ENCODE measurements at regions not wholly inside any gene's neighbourhood (a gene's known extent, or its start where the extent isn't known, plus 50 kb on each side); places are given as distances from the start of the nearest gene placed in this dataset.

DNA sequence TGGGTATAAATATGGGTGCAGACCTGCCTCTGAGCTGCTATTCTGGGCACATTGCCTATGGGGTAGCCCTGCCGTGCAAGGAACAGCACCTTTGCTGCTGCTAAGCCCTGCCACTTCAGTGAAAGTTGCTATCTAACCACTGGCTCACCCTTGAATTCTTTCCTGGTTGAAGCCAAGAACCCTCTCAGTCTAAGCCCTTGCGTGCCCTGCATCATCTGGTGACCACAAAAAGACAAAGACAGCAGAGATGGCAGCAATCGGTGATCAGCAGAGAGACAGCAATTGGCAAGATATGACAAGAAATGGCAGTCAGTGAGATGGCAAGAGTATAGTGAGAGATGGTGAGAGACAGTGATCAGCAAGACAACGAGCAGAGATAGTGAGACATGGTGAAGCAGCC lies 418.3 kb downstream of the MATN1 start:
- TF ChIP-seq, protein P1, sequence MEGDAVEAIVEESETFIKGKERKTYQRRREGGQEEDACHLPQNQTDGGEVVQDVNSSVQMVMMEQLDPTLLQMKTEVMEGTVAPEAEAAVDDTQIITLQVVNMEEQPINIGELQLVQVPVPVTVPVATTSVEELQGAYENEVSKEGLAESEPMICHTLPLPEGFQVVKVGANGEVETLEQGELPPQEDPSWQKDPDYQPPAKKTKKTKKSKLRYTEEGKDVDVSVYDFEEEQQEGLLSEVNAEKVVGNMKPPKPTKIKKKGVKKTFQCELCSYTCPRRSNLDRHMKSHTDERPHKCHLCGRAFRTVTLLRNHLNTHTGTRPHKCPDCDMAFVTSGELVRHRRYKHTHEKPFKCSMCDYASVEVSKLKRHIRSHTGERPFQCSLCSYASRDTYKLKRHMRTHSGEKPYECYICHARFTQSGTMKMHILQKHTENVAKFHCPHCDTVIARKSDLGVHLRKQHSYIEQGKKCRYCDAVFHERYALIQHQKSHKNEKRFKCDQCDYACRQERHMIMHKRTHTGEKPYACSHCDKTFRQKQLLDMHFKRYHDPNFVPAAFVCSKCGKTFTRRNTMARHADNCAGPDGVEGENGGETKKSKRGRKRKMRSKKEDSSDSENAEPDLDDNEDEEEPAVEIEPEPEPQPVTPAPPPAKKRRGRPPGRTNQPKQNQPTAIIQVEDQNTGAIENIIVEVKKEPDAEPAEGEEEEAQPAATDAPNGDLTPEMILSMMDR (IDR thresholded peaks at IDR 0.05): no peak
- no peak for TF ChIP-seq POLR2A (IDR thresholded peaks at IDR 0.05)
- no peak for TF ChIP-seq EP300 (IDR thresholded peaks at IDR 0.05)
- Histone ChIP-seq H3K36me3 (no peaks in the 10 kb centered on the region), H3K4me3 (no peak overlapping the region), H3K27me3 (no peaks in the 10 kb centered on the region), H3K27ac (no peak overlapping the region), H3K4me1 (no peaks in the 10 kb centered on the region), H3K9me3 (no peaks in the 10 kb centered on the region)
- 63 to 83% methylated on average over 4 of the region's 4 CpGs for WGBS, 2 donors
- no peak for DNase-seq (ENCODE audit: low spot score in 2 of 2)

DNA sequence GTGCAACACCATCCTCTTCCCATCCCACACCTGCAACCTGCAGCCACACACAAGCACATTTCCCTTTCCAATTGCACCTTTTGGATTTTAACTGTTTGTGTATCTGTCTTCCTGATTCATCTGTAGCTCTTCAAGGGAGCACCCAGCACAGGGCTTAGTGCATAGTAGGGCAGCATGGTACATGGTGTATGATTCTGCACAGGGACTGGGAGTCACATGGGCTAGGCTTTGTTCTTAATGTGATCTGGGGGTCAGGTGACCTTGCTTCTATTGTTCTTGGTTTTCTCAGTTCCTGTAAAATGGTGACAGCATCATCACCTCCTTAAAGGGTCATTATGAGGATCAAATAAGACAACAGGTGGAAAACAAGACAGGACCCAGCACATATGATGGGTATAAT lies 419.3 kb downstream of the MATN1 start:
- no peak for DNase-seq (ENCODE audit: low spot score in 2 of 2)
- Histone ChIP-seq H3K36me3 (no peaks in the 10 kb centered on the region), H3K27ac (no peak overlapping the region), H3K4me1 (no peaks in the 10 kb centered on the region), H3K4me3 (no peak overlapping the region), H3K27me3 (no peaks in the 10 kb centered on the region), H3K9me3 (no peaks in the 10 kb centered on the region)
- TF ChIP-seq, protein P1 (IDR thresholded peaks at IDR 0.05): no peak
- TF ChIP-seq EP300 (IDR thresholded peaks at IDR 0.05): no peak
- no peak for TF ChIP-seq POLR2A (IDR thresholded peaks at IDR 0.05)

DNA sequence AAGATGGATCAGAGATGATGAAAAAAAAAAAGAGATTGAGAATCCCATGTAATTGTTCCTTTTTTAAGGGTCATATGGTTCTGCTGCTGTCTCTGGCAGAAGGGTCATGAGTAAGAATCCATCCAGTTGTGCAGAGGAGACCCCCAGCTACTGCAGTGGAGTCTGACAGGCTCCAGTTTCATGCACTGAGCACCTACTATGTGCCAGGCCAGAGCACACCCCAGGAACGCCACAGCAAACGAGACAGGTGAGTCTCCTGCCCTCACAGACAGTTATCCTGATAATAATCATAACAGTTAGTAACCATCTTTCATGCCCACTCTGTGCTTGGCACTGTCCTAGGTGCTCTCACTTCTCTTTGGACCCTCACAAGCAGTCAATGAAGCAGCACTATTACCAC lies 420.0 kb downstream of the MATN1 start:
- TF ChIP-seq EP300 (IDR thresholded peaks at IDR 0.05) (no peak), POLR2A (IDR thresholded peaks at IDR 0.05) (no peak)
- TF ChIP-seq, protein P1 (IDR thresholded peaks at IDR 0.05): no peak
- H3K36me3 ChIP-seq: no peaks in the 10 kb centered on the region
- no peak overlapping the region for H3K27ac ChIP-seq
- no peaks in the 10 kb centered on the region for H3K9me3 ChIP-seq
- 88 to 95% methylated on average over 2 of the region's 2 CpGs for WGBS, 2 donors
- DNase-seq (ENCODE audit: low spot score in 2 of 2): no peak
- H3K4me3 ChIP-seq: no peak overlapping the region
- H3K4me1 ChIP-seq: no peaks in the 10 kb centered on the region
- no peaks in the 10 kb centered on the region for H3K27me3 ChIP-seq

DNA sequence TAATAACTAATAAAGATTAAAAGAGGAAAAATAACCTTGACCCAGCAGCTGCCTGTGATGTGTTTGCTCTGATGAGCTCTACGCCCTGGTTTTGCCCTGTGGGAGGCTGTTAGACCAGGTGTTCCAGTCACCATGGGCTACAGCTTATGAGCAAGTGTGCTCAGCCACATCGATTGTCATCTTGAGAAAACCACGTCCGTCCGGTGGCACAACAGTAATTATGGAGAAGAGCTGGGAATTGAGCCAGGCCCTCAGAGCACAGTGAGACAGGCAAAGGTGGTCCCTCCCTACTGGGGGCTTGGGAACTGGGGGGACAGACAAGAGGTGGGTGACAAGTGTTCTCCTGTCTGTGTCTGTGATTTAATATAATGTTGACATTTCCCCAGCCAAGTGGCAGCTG lies 420.5 kb downstream of the MATN1 start:
- H3K4me3 ChIP-seq: no peak overlapping the region
- DNase-seq (ENCODE audit: low spot score in 2 of 2): no peak
- no peaks in the 10 kb centered on the region for H3K27me3 ChIP-seq
- 45 to 50% methylated on average over 5 of the region's 5 CpGs for WGBS, 2 donors
- H3K27ac ChIP-seq: no peak overlapping the region
- H3K4me1 ChIP-seq: no peaks in the 10 kb centered on the region
- no peaks in the 10 kb centered on the region for H3K36me3 ChIP-seq
- TF ChIP-seq EP300 (IDR thresholded peaks at IDR 0.05) (no peak), POLR2A (IDR thresholded peaks at IDR 0.05) (no peak)
- TF ChIP-seq, protein P1 (IDR thresholded peaks at IDR 0.05): no peak
- peaks cover 0 to 1% (median 0%) of the 10 kb centered on the region in 4 donors for H3K9me3 ChIP-seq

DNA sequence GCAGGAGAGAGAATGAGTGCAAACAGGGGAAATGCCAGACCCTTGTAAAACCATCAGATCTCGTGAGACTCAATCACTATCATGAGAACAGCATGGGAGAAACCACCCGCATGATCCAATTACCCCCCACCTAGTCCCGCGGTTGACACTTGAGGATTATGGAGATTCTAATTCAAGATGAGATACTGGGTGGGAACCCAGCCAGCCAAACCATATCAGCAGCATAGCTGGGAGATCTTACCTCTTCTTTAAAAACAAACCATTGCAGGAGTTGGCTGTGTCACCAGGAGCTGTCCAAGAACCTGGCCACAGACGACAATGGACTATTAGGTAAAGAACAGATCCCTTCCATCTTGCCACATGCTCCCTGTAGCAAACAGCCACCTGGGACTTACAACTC lies 422.7 kb downstream of the MATN1 start:
- no peaks in the 10 kb centered on the region for H3K27me3 ChIP-seq
- TF ChIP-seq POLR2A (IDR thresholded peaks at IDR 0.05) (no peak), EP300 (IDR thresholded peaks at IDR 0.05) (no peak)
- H3K9me3 ChIP-seq: peaks cover 0 to 9% (median 0%) of the 10 kb centered on the region in 4 donors
- H3K4me1 ChIP-seq: no peaks in the 10 kb centered on the region
- no peaks in the 10 kb centered on the region for H3K36me3 ChIP-seq
- WGBS, 2 donors: 78 to 81% methylated on average over 5 of the region's 5 CpGs
- H3K27ac ChIP-seq: no peak overlapping the region
- no peak for DNase-seq (ENCODE audit: low spot score in 2 of 2)
- H3K4me3 ChIP-seq: no peak overlapping the region

DNA sequence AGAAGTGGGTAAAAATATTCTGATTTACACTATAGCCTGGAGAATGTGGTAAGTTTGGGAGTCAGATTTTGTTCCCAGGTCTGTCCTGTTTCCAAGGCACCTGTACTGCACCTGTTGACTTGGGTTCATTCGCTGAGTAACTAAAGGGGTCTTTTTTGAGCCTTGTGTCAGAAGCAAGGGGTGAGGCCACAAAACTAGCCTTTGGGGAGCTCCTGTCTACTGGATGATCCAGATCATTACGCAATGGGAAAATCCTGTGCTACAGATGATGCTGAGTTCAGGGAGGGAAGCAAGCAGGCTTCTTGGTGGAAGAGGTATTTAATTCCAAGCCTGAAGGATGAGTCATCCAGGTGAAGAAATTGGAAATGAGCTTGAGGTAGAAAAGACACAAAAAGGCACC lies 424.0 kb downstream of the MATN1 start:
- H3K4me3 ChIP-seq: no peak overlapping the region
- no peak for DNase-seq (ENCODE audit: low spot score in 2 of 2)
- H3K36me3 ChIP-seq: no peaks in the 10 kb centered on the region
- peaks cover 0 to 17% (median 0%) of the 10 kb centered on the region in 4 donors for H3K9me3 ChIP-seq
- no peak for TF ChIP-seq EP300 (IDR thresholded peaks at IDR 0.05)
- H3K4me1 ChIP-seq: no peaks in the 10 kb centered on the region
- no peaks in the 10 kb centered on the region for H3K27me3 ChIP-seq
- 95 to 100% methylated on average over 2 of the region's 2 CpGs for WGBS, 2 donors
- no peak overlapping the region for H3K27ac ChIP-seq
